Esophagus muscularis mucosa (tissue), 4 donors: ENCODE measurements at regions not wholly inside any gene's neighbourhood (a gene's known extent, or its start where the extent isn't known, plus 50 kb on each side); places are given as distances from the start of the nearest gene placed in this dataset.

Experiments
- CTCF ChIP-seq, 3 experiments: fragments of 200-600 bp in 2 of 3; fragments of 450-650 bp in 1 of 3; sonication (generic) in 2 of 3; IDR thresholded peaks; one replicate each; pipeline ENCODE4 v1.5.1; 2017 to 2019; ENCODE audit warnings: antibody characterized with exemption in 3 of 3, mild to moderate bottlenecking in 2 of 3, moderate library complexity in 1 of 3
- EP300 ChIP-seq: sonication (generic); formaldehyde crosslinking; IDR thresholded peaks from one replicate; pipeline ENCODE4 v1.6.1; 2017; ENCODE audit warnings: antibody characterized with exemption
- POLR2A ChIP-seq: fragments of 450-650 bp; IDR thresholded peaks from one replicate; pipeline ENCODE4 v1.6.1; 2017; ENCODE audit warnings: antibody characterized with exemption, moderate library complexity, mild to moderate bottlenecking, low read depth
- POLR2AphosphoS5 ChIP-seq, 2 donors: sonication (generic); formaldehyde crosslinking; IDR thresholded peaks; one replicate each; pipeline ENCODE4 v1.6.1; 2017; ENCODE audit warnings: antibody characterized with exemption in 2 of 2

- TF ChIP-seq POLR2A (no peak), CTCF (IDR thresholded peaks at IDR 0.05) (no peak), POLR2AphosphoS5 (IDR thresholded peaks at IDR 0.05) (no peak), EP300 (no peak)
These were observed 207.1 kb downstream of the BRINP2 start for GRCh38 chr1:177377866-177378265.
